Astrocyte (in vitro differentiated cells and primary cell): ENCODE measurements at regions not wholly inside any gene's neighbourhood (a gene's known extent, or its start where the extent isn't known, plus 50 kb on each side); places are given as distances from the start of the nearest gene placed in this dataset.

Experiments used
- CTCF ChIP-seq: IDR thresholded peaks from 2 replicates; pipeline ENCODE4 v1.5.1; 2011; ENCODE audit warnings: low read depth, mild to moderate bottlenecking, inconsistent platforms, low read length, moderate library complexity; ENCODE audit not compliant: insufficient read depth
- EZH2 ChIP-seq: IDR thresholded peaks from 2 replicates; pipeline ENCODE4 v1.6.1; 2012; ENCODE audit warnings: mild to moderate bottlenecking, low read length, inconsistent platforms; ENCODE audit not compliant: insufficient read depth

GRCh38 chr9:90310521-90310876 is 332.1 kb downstream of the DIRAS2 start:
- no peak for TF ChIP-seq CTCF
- no peak for TF ChIP-seq EZH2
